ENCODE measurements at regions not wholly inside any gene's neighbourhood (a gene's known extent, or its start where the extent isn't known, plus 50 kb on each side); places are given as distances from the start of the nearest gene placed in this dataset.

DNA sequence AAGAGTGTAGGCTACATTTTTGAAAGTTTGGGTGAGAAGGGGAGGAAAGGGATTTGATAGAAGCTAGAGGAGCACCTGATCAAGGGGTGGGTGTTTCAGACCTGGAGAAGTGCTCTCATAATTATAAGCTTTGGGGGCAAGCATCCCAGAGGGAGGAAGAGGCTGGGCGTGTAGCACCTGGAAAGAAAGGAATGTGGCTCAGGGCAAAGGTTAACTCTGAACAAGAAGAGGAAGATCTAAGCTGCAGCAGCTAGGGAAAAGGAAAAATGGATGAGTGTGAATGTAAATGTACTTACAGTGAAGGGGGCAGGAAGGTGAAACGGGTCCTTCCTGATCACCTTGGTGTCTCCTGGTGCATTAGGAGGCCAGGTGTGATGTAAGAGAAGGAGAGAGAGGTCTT lies 49.8 kb upstream of the ANKRD55 start:
- no peak for DNase-seq
